T47D (cell line): ENCODE measurements at regions not wholly inside any gene's neighbourhood (a gene's known extent, or its start where the extent isn't known, plus 50 kb on each side); places are given as distances from the start of the nearest gene placed in this dataset.

ENCODE experiments used
- DNase-seq, 2 experiments: peaks; one replicate each; pipeline versions ENCODE4 v3.0.0 to v3.0.0-alpha.2; 2011 to 2012; ENCODE audit warnings: low read depth in 1 of 2, low spot score in 1 of 2
- JUND ChIP-seq: IDR thresholded peaks from 2 replicates; pipeline ENCODE4 v1.6.1; 2012; ENCODE audit warnings: low read depth
- in situ Hi-C: cut with HindIII; loops from 2 replicates; pipeline ENCODE4 v1.10.0; 2016; ENCODE audit warnings: low sequenced_read_pairs, low pct_unique_long_range_greater_than_20kb

- in situ Hi-C loops = no loop called here
- DNase-seq = no peak
- TF ChIP-seq JUND = no peak
Measured at GRCh38 chr13:22144806-22145205, 473.9 kb downstream of the FGF9 start.

GRCh38 chr13:22148187-22148586 is 477.3 kb downstream of the FGF9 start:
- in situ Hi-C loops = no loop called here
- no peak for TF ChIP-seq JUND
- DNase-seq = no peak

GRCh38 chr13:22152751-22153150 is 481.9 kb downstream of the FGF9 start:
- no peak for TF ChIP-seq JUND
- in situ Hi-C loops = no loop called here
- DNase-seq = no peak

- in situ Hi-C loops = no loop called here
- no peak for TF ChIP-seq JUND
- DNase-seq = no peak
Measured at GRCh38 chr13:22154041-22154440, 483.2 kb downstream of the FGF9 start.

- DNase-seq = no peak
- no peak for TF ChIP-seq JUND
- in situ Hi-C loops = no loop called here
Measured at GRCh38 chr13:22161871-22162270, 491.0 kb downstream of the FGF9 start.

GRCh38 chr13:22162889-22163288 is 492.0 kb downstream of the FGF9 start:
- in situ Hi-C loops = no loop called here
- TF ChIP-seq JUND = no peak
- no peak for DNase-seq

- no peak for TF ChIP-seq JUND
- in situ Hi-C loops = no loop called here
- no peak for DNase-seq
Measured at GRCh38 chr13:22168437-22169190, 497.7 kb downstream of the FGF9 start.

- in situ Hi-C loops = no loop called here
- DNase-seq = no peak
- no peak for TF ChIP-seq JUND
Measured at GRCh38 chr13:22169473-22169872, 498.6 kb downstream of the FGF9 start.

GRCh38 chr13:22173610-22174009 is 502.7 kb downstream of the FGF9 start:
- in situ Hi-C loops = no loop called here
- DNase-seq = no peak
- no peak for TF ChIP-seq JUND

- TF ChIP-seq JUND = no peak
- DNase-seq = no peak
- in situ Hi-C loops = no loop called here
Measured at GRCh38 chr13:22175241-22175640, 504.4 kb downstream of the FGF9 start.

- in situ Hi-C loops = no loop called here
- DNase-seq = no peak
- TF ChIP-seq JUND = no peak
Measured at GRCh38 chr13:22175815-22176214, 504.9 kb downstream of the FGF9 start.

GRCh38 chr13:22176968-22177520 is 506.2 kb downstream of the FGF9 start:
- TF ChIP-seq JUND = no peak
- no peak for DNase-seq
- in situ Hi-C loops = no loop called here

- no peak for TF ChIP-seq JUND
- in situ Hi-C loops = no loop called here
- no peak for DNase-seq
Measured at GRCh38 chr13:22178878-22179277, 508.0 kb downstream of the FGF9 start.

- no peak for TF ChIP-seq JUND
- no peak for DNase-seq
- in situ Hi-C loops = no loop called here
Measured at GRCh38 chr13:22187329-22187728, 516.5 kb downstream of the FGF9 start.
